ENCODE measurements at regions not wholly inside any gene's neighbourhood (a gene's known extent, or its start where the extent isn't known, plus 50 kb on each side); places are given as distances from the start of the nearest gene placed in this dataset.

DNA sequence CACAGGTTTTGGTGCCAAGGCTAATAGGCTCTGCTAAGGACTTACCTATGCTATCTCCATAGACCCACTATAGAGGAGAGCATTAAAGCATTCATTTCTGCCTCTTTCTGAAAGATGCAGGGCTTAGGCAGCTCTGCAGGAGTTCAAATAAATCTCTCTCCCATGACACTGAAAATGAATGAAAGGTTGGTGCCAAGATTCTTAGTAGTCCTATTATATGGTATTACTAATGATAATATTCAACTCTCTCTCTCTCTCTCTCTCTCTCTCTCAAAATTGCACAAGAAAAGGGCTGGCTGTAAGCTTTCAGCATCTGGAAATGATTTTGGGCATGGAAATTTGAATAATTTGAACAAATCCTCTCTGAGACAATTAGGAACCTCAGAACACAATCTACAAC, 433.7 kb downstream of the MBD2 start:
- Histone ChIP-seq H3K9me3 (ENCODE audit: control insufficient read depth, insufficient read depth, low read depth, low read length) (no peaks in the 10 kb centered on the region), H3K9ac (ENCODE audit: insufficient read depth, low read length) (no peak overlapping the region), H3K79me2 (ENCODE audit: control insufficient read depth, insufficient read depth, low read length) (no peaks in the 10 kb centered on the region), H4K20me1 (ENCODE audit: control insufficient read depth, extremely low read depth, insufficient read depth, low read length) (no peaks in the 10 kb centered on the region), H3K36me3 (ENCODE audit: control insufficient read depth, insufficient read depth, low read length) (no peaks in the 10 kb centered on the region), H2AFZ (ENCODE audit: low read length) (no peak overlapping the region), H3K27ac (ENCODE audit: insufficient read depth, low read length) (no peak overlapping the region), H3K27me3 (ENCODE audit: control insufficient read depth, insufficient read depth, low read length) (no peaks in the 10 kb centered on the region), H3K4me3 (replicated peaks in 1 of 4; ENCODE audit: control extremely low read depth in 1 of 4, insufficient read depth in 1 of 4, low read depth in 3 of 4, low read length in 4 of 4) (no peak overlapping the region), H3K4me1 (ENCODE audit: control insufficient read depth, extremely low read depth, insufficient read depth, low read length) (no peaks in the 10 kb centered on the region), H3K4me2 (ENCODE audit: extremely low read depth, insufficient read depth, low read length) (no peak overlapping the region)
- TF ChIP-seq EZH2 (IDR thresholded peaks at IDR 0.05; ENCODE audit: low read length, missing control alignments) (no peak), CTCF (conservative IDR thresholded peaks at IDR 0.05 in 1 of 2, IDR thresholded peaks at IDR 0.05 in 1 of 2; ENCODE audit: low read depth in 1 of 2, low read length in 2 of 2) (no peak)
- peak; percentile 23 to 38 for DNase-seq (ENCODE audit: low read depth in 2 of 2)

DNA sequence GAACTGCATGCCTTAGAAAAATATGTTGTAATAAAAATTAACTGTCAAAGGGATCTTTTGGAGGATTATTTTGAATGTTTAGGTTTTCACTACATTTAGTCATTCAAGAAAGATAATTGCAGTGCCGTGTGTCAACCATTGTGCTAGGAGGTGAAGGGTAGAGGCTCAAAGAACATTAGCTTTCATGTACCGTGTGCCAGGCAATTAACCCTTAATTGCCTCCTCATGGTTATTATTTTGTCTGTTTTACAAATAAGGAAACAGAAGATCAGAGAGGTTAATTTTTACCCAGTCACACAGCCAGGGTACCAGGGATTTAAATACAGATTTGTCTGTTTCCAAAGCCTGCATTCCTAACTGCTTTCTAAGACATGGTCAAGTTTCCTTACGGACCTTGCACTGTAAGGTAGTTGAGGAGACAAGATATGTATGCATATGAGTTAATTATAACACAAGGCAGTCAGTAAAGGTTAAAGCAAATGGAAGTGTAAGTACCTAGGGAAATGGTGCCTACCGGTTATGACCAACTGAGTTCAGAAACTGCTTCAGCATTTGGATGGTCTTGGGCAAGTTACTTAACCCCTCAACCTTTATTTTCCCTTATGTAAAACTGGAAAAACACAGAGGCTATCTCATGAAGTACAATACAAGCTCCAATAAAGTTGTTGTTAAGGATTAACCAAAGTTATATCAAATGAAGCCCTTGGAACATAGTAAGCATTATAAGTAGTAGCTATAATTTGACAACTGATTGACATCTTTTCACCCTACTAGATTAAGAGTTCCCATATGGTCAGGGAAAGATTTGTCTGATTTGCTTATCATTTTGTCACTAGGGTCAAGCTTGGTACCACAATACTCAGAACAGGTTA, 434.9 kb downstream of the MBD2 start:
- no peaks in the 10 kb centered on the region for H4K20me1 ChIP-seq (ENCODE audit: control insufficient read depth, extremely low read depth, insufficient read depth, low read length)
- H2AFZ ChIP-seq (ENCODE audit: low read length) = no peak overlapping the region
- H3K4me3 ChIP-seq (replicated peaks in 1 of 4; ENCODE audit: control extremely low read depth in 1 of 4, insufficient read depth in 1 of 4, low read depth in 3 of 4, low read length in 4 of 4) = no peak overlapping the region
- no peak overlapping the region for H3K27ac ChIP-seq (ENCODE audit: insufficient read depth, low read length)
- no peak for DNase-seq (ENCODE audit: low read depth in 2 of 2)
- H3K36me3 ChIP-seq (ENCODE audit: control insufficient read depth, insufficient read depth, low read length) = no peaks in the 10 kb centered on the region
- no peaks in the 10 kb centered on the region for H3K9me3 ChIP-seq (ENCODE audit: control insufficient read depth, insufficient read depth, low read depth, low read length)
- H3K4me1 ChIP-seq (ENCODE audit: control insufficient read depth, extremely low read depth, insufficient read depth, low read length) = no peaks in the 10 kb centered on the region
- H3K79me2 ChIP-seq (ENCODE audit: control insufficient read depth, insufficient read depth, low read length) = no peaks in the 10 kb centered on the region
- TF ChIP-seq CTCF (conservative IDR thresholded peaks at IDR 0.05 in 1 of 2, IDR thresholded peaks at IDR 0.05 in 1 of 2; ENCODE audit: low read depth in 1 of 2, low read length in 2 of 2) (no peak), EZH2 (IDR thresholded peaks at IDR 0.05; ENCODE audit: low read length, missing control alignments) (no peak)
- no peaks in the 10 kb centered on the region for H3K27me3 ChIP-seq (ENCODE audit: control insufficient read depth, insufficient read depth, low read length)
- no peak overlapping the region for H3K4me2 ChIP-seq (ENCODE audit: extremely low read depth, insufficient read depth, low read length)
- H3K9ac ChIP-seq (ENCODE audit: insufficient read depth, low read length) = no peak overlapping the region

- no peaks in the 10 kb centered on the region for H3K9me3 ChIP-seq (ENCODE audit: control insufficient read depth, insufficient read depth, low read depth, low read length)
- H3K27me3 ChIP-seq (ENCODE audit: control insufficient read depth, insufficient read depth, low read length) = no peaks in the 10 kb centered on the region
- no peaks in the 10 kb centered on the region for H4K20me1 ChIP-seq (ENCODE audit: control insufficient read depth, extremely low read depth, insufficient read depth, low read length)
- H3K4me2 ChIP-seq (ENCODE audit: extremely low read depth, insufficient read depth, low read length) = no peak overlapping the region
- H3K79me2 ChIP-seq (ENCODE audit: control insufficient read depth, insufficient read depth, low read length) = no peaks in the 10 kb centered on the region
- no peaks in the 10 kb centered on the region for H3K36me3 ChIP-seq (ENCODE audit: control insufficient read depth, insufficient read depth, low read length)
- H3K4me1 ChIP-seq (ENCODE audit: control insufficient read depth, extremely low read depth, insufficient read depth, low read length) = no peaks in the 10 kb centered on the region
- TF ChIP-seq CTCF (conservative IDR thresholded peaks at IDR 0.05 in 1 of 2, IDR thresholded peaks at IDR 0.05 in 1 of 2; ENCODE audit: low read depth in 1 of 2, low read length in 2 of 2) = no peak
- no peak for TF ChIP-seq EZH2 (IDR thresholded peaks at IDR 0.05; ENCODE audit: low read length, missing control alignments)
- no peak overlapping the region for H2AFZ ChIP-seq (ENCODE audit: low read length)
- no peak overlapping the region for H3K4me3 ChIP-seq (replicated peaks in 1 of 4; ENCODE audit: control extremely low read depth in 1 of 4, insufficient read depth in 1 of 4, low read depth in 3 of 4, low read length in 4 of 4)
- no peak overlapping the region for H3K27ac ChIP-seq (ENCODE audit: insufficient read depth, low read length)
- no peak for DNase-seq (ENCODE audit: low read depth in 2 of 2)
- no peak overlapping the region for H3K9ac ChIP-seq (ENCODE audit: insufficient read depth, low read length)
These were observed 438.7 kb downstream of the MBD2 start for GRCh38 chr18:53785811-53786210.

All from fibroblast of lung (primary cell).